H1 (cell line): ENCODE measurements at regions not wholly inside any gene's neighbourhood (a gene's known extent, or its start where the extent isn't known, plus 50 kb on each side); places are given as distances from the start of the nearest gene placed in this dataset.

Experiments used
- KDM4A ChIP-seq: IDR thresholded peaks from one replicate; pipeline ENCODE4 v1.7.1; 2012; ENCODE audit warnings: low read depth, mild to moderate bottlenecking, moderate library complexity, low read length, inconsistent platforms; ENCODE audit not compliant: severe bottlenecking

DNA sequence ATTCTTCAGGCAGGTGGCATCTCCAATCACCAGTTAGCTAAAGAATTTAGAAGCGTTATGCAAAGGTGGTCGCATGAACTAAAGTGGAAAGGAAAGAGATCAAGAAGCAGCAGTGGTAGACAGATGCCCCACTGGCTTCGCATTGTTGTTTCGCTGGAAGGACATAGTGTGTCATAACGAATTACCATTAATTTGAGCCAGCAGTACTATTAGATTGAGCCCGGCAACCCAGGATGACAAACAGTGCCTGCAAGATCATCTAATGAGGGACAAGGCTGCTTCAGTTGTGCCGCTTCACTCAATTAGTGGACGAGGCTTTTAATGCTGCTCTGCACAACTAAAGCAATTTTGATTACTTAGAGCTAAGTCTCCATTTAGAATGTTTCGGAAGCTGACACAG is 274.5 kb upstream of the SOX5 start (continued):
- TF ChIP-seq KDM4A = no peak
